Panc1 (cell line): ENCODE measurements at regions not wholly inside any gene's neighbourhood (a gene's known extent, or its start where the extent isn't known, plus 50 kb on each side); places are given as distances from the start of the nearest gene placed in this dataset.

ENCODE experiments used
- POLR2AphosphoS5 ChIP-seq: IDR thresholded peaks from 2 replicates; pipeline ENCODE4 v1.6.1; 2012; ENCODE audit warnings: mild to moderate bottlenecking, low read depth, low read length, moderate library complexity
- REST ChIP-seq, 2 experiments: IDR thresholded peaks; 2 replicates each; pipeline ENCODE4 v1.6.1; 2011 to 2012; ENCODE audit warnings: low read depth in 2 of 2, control low read depth in 1 of 2, low read length in 1 of 2, mild to moderate bottlenecking in 1 of 2, moderate library complexity in 1 of 2; ENCODE audit not compliant: insufficient read depth in 1 of 2
- SIN3A ChIP-seq: IDR thresholded peaks from 2 replicates; pipeline ENCODE4 v1.6.1; 2012; ENCODE audit warnings: low read depth, mild to moderate bottlenecking, low read length, moderate library complexity, borderline replicate concordance; ENCODE audit not compliant: insufficient read depth
- TF ChIP-seq, protein P1 (sequence below): fragments of 450-650 bp; IDR thresholded peaks from 2 replicates; pipeline ENCODE4 v1.5.1; 2017; ENCODE audit warnings: mild to moderate bottlenecking

- no peak for TF ChIP-seq POLR2AphosphoS5
- TF ChIP-seq, protein P1, sequence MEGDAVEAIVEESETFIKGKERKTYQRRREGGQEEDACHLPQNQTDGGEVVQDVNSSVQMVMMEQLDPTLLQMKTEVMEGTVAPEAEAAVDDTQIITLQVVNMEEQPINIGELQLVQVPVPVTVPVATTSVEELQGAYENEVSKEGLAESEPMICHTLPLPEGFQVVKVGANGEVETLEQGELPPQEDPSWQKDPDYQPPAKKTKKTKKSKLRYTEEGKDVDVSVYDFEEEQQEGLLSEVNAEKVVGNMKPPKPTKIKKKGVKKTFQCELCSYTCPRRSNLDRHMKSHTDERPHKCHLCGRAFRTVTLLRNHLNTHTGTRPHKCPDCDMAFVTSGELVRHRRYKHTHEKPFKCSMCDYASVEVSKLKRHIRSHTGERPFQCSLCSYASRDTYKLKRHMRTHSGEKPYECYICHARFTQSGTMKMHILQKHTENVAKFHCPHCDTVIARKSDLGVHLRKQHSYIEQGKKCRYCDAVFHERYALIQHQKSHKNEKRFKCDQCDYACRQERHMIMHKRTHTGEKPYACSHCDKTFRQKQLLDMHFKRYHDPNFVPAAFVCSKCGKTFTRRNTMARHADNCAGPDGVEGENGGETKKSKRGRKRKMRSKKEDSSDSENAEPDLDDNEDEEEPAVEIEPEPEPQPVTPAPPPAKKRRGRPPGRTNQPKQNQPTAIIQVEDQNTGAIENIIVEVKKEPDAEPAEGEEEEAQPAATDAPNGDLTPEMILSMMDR: no peak
- no peak for TF ChIP-seq SIN3A
- TF ChIP-seq REST (IDR thresholded peaks at IDR 0.05; ENCODE audit: insufficient read depth in 1 of 2, low read depth in 2 of 2, low read length in 1 of 2): no peak
Observed at GRCh38 chr5:62778316-62779009, 199.8 kb downstream of the LRRC70 start.
